IMR-90 (cell line): ENCODE measurements at regions not wholly inside any gene's neighbourhood (a gene's known extent, or its start where the extent isn't known, plus 50 kb on each side); places are given as distances from the start of the nearest gene placed in this dataset.

Experiments
- ATAC-seq: fragments of 200-7000 bp; cut with Tn5 transposase; 2 replicates; pipeline ENCODE4 v1.9.1; 2020; ENCODE audit warnings: low read depth, mild to moderate bottlenecking, moderate library complexity
- BruUV-seq: library from RNA; stranded (reverse); fragments of 400-500 nt; replicated peaks from 2 replicates; lab custom pipeline; 2021; lab: Mats Ljungman, UMichigan
- CTCF ChIA-PET: fragments of 300-600 bp; formaldehyde crosslinking; extraction: SDS; loops from one replicate; lab custom pipeline; 2021; ENCODE audit warnings: antibody characterized with exemption; lab: Yijun Ruan, JAX
- POLR2A ChIA-PET: fragments of 300-600 bp; sonication (Branson Sonifier 250); formaldehyde crosslinking; loops from one replicate; lab custom pipeline; 2022; ENCODE audit warnings: antibody characterized with exemption; ENCODE audit not compliant: unreplicated experiment; lab: Charles Lee
- DNase-seq: peaks from one replicate; pipeline ENCODE4 v3.0.0; 2013
- H2AFZ ChIP-seq: replicated peaks from 2 replicates; pipeline ENCODE3; 2013; ENCODE audit warnings: low read length, mild to moderate bottlenecking; ENCODE audit not compliant: poor library complexity
- H2AK5ac ChIP-seq: 2 replicates; pipeline ENCODE4 v1.6.1; 2013; ENCODE audit warnings: low read depth, low read length, inconsistent platforms
- H2AK9ac ChIP-seq: replicated peaks from 2 replicates; pipeline ENCODE3; 2013; ENCODE audit warnings: mild to moderate bottlenecking, low read depth, low read length, moderate library complexity; ENCODE audit not compliant: poor library complexity
- H2BK120ac ChIP-seq: 2 replicates; pipeline ENCODE4 v1.6.1; 2013; ENCODE audit warnings: low read depth, low read length, inconsistent platforms
- H2BK15ac ChIP-seq: 3 replicates; pipeline ENCODE4 v1.6.1; 2013; ENCODE audit warnings: low read depth, low read length, inconsistent platforms
- H2BK20ac ChIP-seq: 2 replicates; pipeline ENCODE4 v1.6.1; 2013; ENCODE audit warnings: low read depth, mild to moderate bottlenecking, inconsistent platforms, low read length, moderate library complexity
- H2BK5ac ChIP-seq: 2 replicates; pipeline ENCODE4 v1.6.1; 2013; ENCODE audit warnings: mild to moderate bottlenecking, low read depth, low read length, inconsistent platforms; ENCODE audit not compliant: poor library complexity, severe bottlenecking
- H3K14ac ChIP-seq: replicated peaks from 2 replicates; pipeline ENCODE4 v1.6.1; 2013; ENCODE audit warnings: low read depth, low read length, inconsistent platforms
- H3K18ac ChIP-seq: 2 replicates; pipeline ENCODE4 v1.6.1; 2013; ENCODE audit warnings: low read depth, low read length, control low read depth
- H3K23ac ChIP-seq: 2 replicates; pipeline ENCODE4 v1.6.1; 2013; ENCODE audit warnings: low read depth, low read length, inconsistent platforms
- H3K27ac ChIP-seq: 2 replicates; pipeline ENCODE4 v1.5.1; 2013; ENCODE audit warnings: mild to moderate bottlenecking, control low read depth, low read length; ENCODE audit not compliant: insufficient read depth
- H3K27me3 ChIP-seq: 2 replicates; pipeline ENCODE4 v1.6.1; 2013; ENCODE audit warnings: low read length; ENCODE audit not compliant: control insufficient read depth, insufficient read depth
- H3K36me3 ChIP-seq: 2 replicates; pipeline ENCODE4 v1.6.1; 2013; ENCODE audit warnings: low read length, mixed read lengths; ENCODE audit not compliant: control insufficient read depth, insufficient read depth
- H3K4ac ChIP-seq: 2 replicates; pipeline ENCODE4 v1.6.1; 2013; ENCODE audit warnings: low read depth, low read length, inconsistent platforms
- H3K4me1 ChIP-seq: 2 replicates; pipeline ENCODE4 v1.6.1; 2013; ENCODE audit warnings: low read length, mixed read lengths; ENCODE audit not compliant: control insufficient read depth, insufficient read depth
- H3K4me2 ChIP-seq: 2 replicates; pipeline ENCODE4 v1.6.1; 2013; ENCODE audit warnings: low read depth, mild to moderate bottlenecking, control low read depth, low read length, moderate library complexity
- H3K4me3 ChIP-seq: 2 replicates; pipeline ENCODE4 v1.5.1; 2013; ENCODE audit warnings: low read depth, mild to moderate bottlenecking, control low read depth, low read length, moderate library complexity; ENCODE audit not compliant: insufficient read depth
- H3K56ac ChIP-seq: 2 replicates; pipeline ENCODE4 v1.6.1; 2013; ENCODE audit warnings: low read length, inconsistent platforms; ENCODE audit not compliant: insufficient read depth; ENCODE audit errors: extremely low read depth
- H3K79me1 ChIP-seq, 2 experiments: 2 replicates each; pipeline ENCODE4 v1.6.1; 2013; ENCODE audit warnings: low read length in 2 of 2, inconsistent platforms in 1 of 2, low read depth in 1 of 2
- H3K9ac ChIP-seq: 2 replicates; pipeline ENCODE4 v1.6.1; 2013; ENCODE audit warnings: low read depth, low read length, control low read depth
- H3K9me1 ChIP-seq: 2 replicates; pipeline ENCODE4 v1.6.1; 2013; ENCODE audit warnings: low read length, inconsistent platforms; ENCODE audit not compliant: insufficient read depth
- H3K9me3 ChIP-seq: 2 replicates; pipeline ENCODE4 v1.6.1; 2013; ENCODE audit warnings: low read length; ENCODE audit not compliant: control insufficient read depth, insufficient read depth
- H4K20me1 ChIP-seq: 2 replicates; pipeline ENCODE4 v1.6.1; 2013; ENCODE audit warnings: low read length, inconsistent platforms; ENCODE audit not compliant: insufficient read depth
- H4K5ac ChIP-seq: 2 replicates; pipeline ENCODE4 v1.6.1; 2013; ENCODE audit warnings: mild to moderate bottlenecking, low read depth, low read length, control low read depth
- H4K8ac ChIP-seq, 2 experiments: 2 replicates each; pipeline ENCODE4 v1.6.1; 2013; ENCODE audit warnings: low read depth in 2 of 2, low read length in 2 of 2, control low read depth in 1 of 2, inconsistent platforms in 1 of 2
- H4K91ac ChIP-seq: 2 replicates; pipeline ENCODE4 v1.6.1; 2013; ENCODE audit warnings: low read depth, low read length, inconsistent platforms; ENCODE audit not compliant: insufficient read depth
- BHLHE40 ChIP-seq: fragments of 150-350 bp; IDR thresholded peaks from 2 replicates; pipeline ENCODE4 v1.6.1; 2016; ENCODE audit warnings: mild to moderate bottlenecking, low read depth, low read length
- CEBPB ChIP-seq: IDR thresholded peaks from 2 replicates; pipeline ENCODE4 v1.6.1; 2012; ENCODE audit warnings: low read depth, low read length, improper control_type of control experiment
- CHD1 ChIP-seq: IDR thresholded peaks from 2 replicates; pipeline ENCODE4 v1.6.1; 2012; ENCODE audit warnings: low read depth, low read length, improper control_type of control experiment
- CTCF ChIP-seq: conservative IDR thresholded peaks from 2 replicates; pipeline ENCODE4 v1.5.1; 2012; ENCODE audit warnings: mild to moderate bottlenecking, low read depth, low read length, improper control_type of control experiment
- FOS ChIP-seq: fragments of 150-350 bp; IDR thresholded peaks from 2 replicates; pipeline ENCODE4 v1.6.1; 2016; ENCODE audit warnings: low read depth, low read length
- MAFK ChIP-seq: IDR thresholded peaks from 2 replicates; pipeline ENCODE4 v1.6.1; 2012; ENCODE audit warnings: low read depth, low read length, improper control_type of control experiment
- MAZ ChIP-seq: IDR thresholded peaks from 2 replicates; pipeline ENCODE4 v1.6.1; 2012; ENCODE audit warnings: low read depth, mild to moderate bottlenecking, low read length, improper control_type of control experiment, moderate library complexity, borderline replicate concordance
- NFE2L2 ChIP-seq: fragments of 150-350 bp; IDR thresholded peaks from 2 replicates; pipeline ENCODE4 v1.6.1; 2016; ENCODE audit warnings: low read depth, mild to moderate bottlenecking, low read length
- POLR2A ChIP-seq: IDR thresholded peaks from 2 replicates; pipeline ENCODE4 v1.6.1; 2012; ENCODE audit warnings: mild to moderate bottlenecking, low read depth, low read length
- RAD21 ChIP-seq: IDR thresholded peaks from 2 replicates; pipeline ENCODE4 v1.6.1; 2012; ENCODE audit warnings: low read length, improper control_type of control experiment
- RCOR1 ChIP-seq: IDR thresholded peaks from 2 replicates; pipeline ENCODE4 v1.6.1; 2012; ENCODE audit warnings: mild to moderate bottlenecking, low read length, improper control_type of control experiment; ENCODE audit not compliant: insufficient replicate concordance
- RFX5 ChIP-seq: IDR thresholded peaks from 2 replicates; pipeline ENCODE4 v1.8.0; 2012; ENCODE audit warnings: low read depth, mild to moderate bottlenecking, low read length, moderate library complexity
- SMC3 ChIP-seq: fragments of 150-350 bp; IDR thresholded peaks from 2 replicates; pipeline ENCODE4 v1.6.1; 2016; ENCODE audit warnings: low read depth, mild to moderate bottlenecking, antibody characterized with exemption, low read length, moderate library complexity
- USF2 ChIP-seq: fragments of 150-350 bp; IDR thresholded peaks from 2 replicates; pipeline ENCODE4 v1.6.1; 2017; ENCODE audit warnings: mild to moderate bottlenecking, antibody characterized with exemption, low read length, low read depth
- WGBS, 2 experiments: methylation state at CpG; one replicate each; pipeline versions ENCODE4 v1.1.5 to v1.1.7; 2013; ENCODE audit warnings: missing lambda C conversion rate in 2 of 2; ENCODE audit not compliant: insufficient read length in 1 of 2; ENCODE audit errors: extremely low coverage in 2 of 2; 5-methylcytosine and 5-hydroxymethylcytosine counted together
- dilution Hi-C: fragments of 300-500 bp; cut with HindIII; formaldehyde crosslinking; loops from one replicate; pipeline ENCODE4 v1.14.3; 2018; ENCODE audit warnings: low sequenced_read_pairs; ENCODE audit not compliant: unreplicated experiment
- in situ Hi-C: fragments of 300-500 bp; cut with MboI; formaldehyde crosslinking; loops from 3 replicates; pipeline ENCODE4 v1.14.3; 2019; ENCODE audit warnings: low sequenced_read_pairs, inconsistent platforms, mixed read lengths
- intact Hi-C: fragments of 100-400 bp; cut with micrococcal nuclease; formaldehyde crosslinking; loops from 2 replicates; pipeline ENCODE4 v1.10.0; 2022

- BruUV-seq, result no TSS peak
- POLR2A ChIA-PET, result no interaction called here
- no CpG with 5 or more reads among the region's 4 CpGs for WGBS, 2 experiments
Observed at GRCh38 chr10:125379592-125379991, 219.2 kb upstream of the CTBP2 start.

More at GRCh38 chr10:125379592-125379991, 219.2 kb upstream of the CTBP2 start:
- Histone ChIP-seq H3K27me3 (no peaks in the 10 kb centered on the region), H3K27ac (no peak overlapping the region), H3K56ac (no peak overlapping the region), H3K4me2 (no peak overlapping the region), H2AK5ac (no peak overlapping the region), H4K20me1 (no peaks in the 10 kb centered on the region), H2BK120ac (no peak overlapping the region), H2BK5ac (no peak overlapping the region), H3K79me1 (no peaks in the 10 kb centered on the region), H3K4me1 (no peaks in the 10 kb centered on the region), H4K8ac (no peak overlapping the region), H2BK15ac (no peak overlapping the region), H3K9ac (no peak overlapping the region), H3K9me3 (no peaks in the 10 kb centered on the region), H2AFZ (no peak overlapping the region), H4K91ac (no peak overlapping the region), H3K23ac (no peak overlapping the region), H3K18ac (no peak overlapping the region), H3K4me3 (no peak overlapping the region), H3K9me1 (no peaks in the 10 kb centered on the region), H2AK9ac (no peak overlapping the region), H3K36me3 (no peaks in the 10 kb centered on the region), H3K14ac (no peak overlapping the region), H2BK20ac (no peak overlapping the region), H4K5ac (no peak overlapping the region), H3K4ac (no peak overlapping the region)
- no peak for DNase-seq
- intact Hi-C loops (no loop called here), dilution Hi-C loops (no loop called here), in situ Hi-C loops (no loop called here)
- no peak for TF ChIP-seq CTCF
- TF ChIP-seq CEBPB, result no peak
- TF ChIP-seq MAFK, result no peak
- no peak for TF ChIP-seq FOS
- no peak for TF ChIP-seq MAZ
- TF ChIP-seq RFX5, result no peak
- no peak for TF ChIP-seq NFE2L2
- no peak for TF ChIP-seq POLR2A
- TF ChIP-seq USF2, result no peak
- TF ChIP-seq CHD1, result no peak
- no peak for TF ChIP-seq BHLHE40
- no peak for TF ChIP-seq RAD21
- TF ChIP-seq SMC3, result no peak
- TF ChIP-seq RCOR1, result no peak
- no peak for ATAC-seq
- CTCF ChIA-PET, result no interaction called here
